GM12878 (cell line): ENCODE measurements at regions not wholly inside any gene's neighbourhood (a gene's known extent, or its start where the extent isn't known, plus 50 kb on each side); places are given as distances from the start of the nearest gene placed in this dataset.

Experiments
- BACH1 ChIP-seq: fragments of 450-650 bp; IDR thresholded peaks from 2 replicates; pipeline ENCODE4 v1.6.1; 2017; ENCODE audit warnings: mild to moderate bottlenecking, borderline replicate concordance
- CREB1 ChIP-seq: IDR thresholded peaks from 2 replicates; pipeline ENCODE4 v1.6.1; 2012; ENCODE audit warnings: low read depth, mild to moderate bottlenecking, inconsistent platforms
- CUX1 ChIP-seq: IDR thresholded peaks from 2 replicates; pipeline ENCODE4 v1.6.1; 2012; ENCODE audit warnings: improper control_type of control experiment, low read depth, low read length; ENCODE audit not compliant: insufficient replicate concordance
- DPF2 ChIP-seq: fragments of 450-650 bp; IDR thresholded peaks from 2 replicates; pipeline ENCODE4 v1.6.1; 2017; ENCODE audit warnings: mild to moderate bottlenecking
- FOS ChIP-seq: IDR thresholded peaks from 3 replicates; pipeline ENCODE4 v1.6.1; 2011; ENCODE audit warnings: borderline replicate concordance; ENCODE audit not compliant: insufficient read length; ENCODE audit errors: extremely low read depth
- GATAD2B ChIP-seq: fragments of 450-650 bp; conservative IDR thresholded peaks from 2 replicates; pipeline ENCODE4 v1.6.1; 2017; ENCODE audit warnings: low read depth, mild to moderate bottlenecking, moderate library complexity
- IKZF2 ChIP-seq, 2 experiments: fragments of 450-650 bp; IDR thresholded peaks; 2 replicates each; pipeline ENCODE4 v1.6.1; 2017; ENCODE audit warnings: mild to moderate bottlenecking in 2 of 2, moderate library complexity in 2 of 2
- JUNB ChIP-seq: IDR thresholded peaks from 2 replicates; pipeline ENCODE4 v1.6.1; 2016; ENCODE audit warnings: antibody characterized with exemption, mild to moderate bottlenecking
- MTA2 ChIP-seq: fragments of 450-650 bp; IDR thresholded peaks from 2 replicates; pipeline ENCODE4 v1.6.1; 2016; ENCODE audit warnings: low read depth, mild to moderate bottlenecking, moderate library complexity
- NFYA ChIP-seq: IDR thresholded peaks from 2 replicates; pipeline ENCODE4 v1.6.1; 2011; ENCODE audit warnings: low read depth, mild to moderate bottlenecking, low read length, improper control_type of control experiment, borderline replicate concordance
- PKNOX1 ChIP-seq: fragments of 450-650 bp; IDR thresholded peaks from 2 replicates; pipeline ENCODE4 v1.6.1; 2016; ENCODE audit warnings: mild to moderate bottlenecking
- POU2F2 ChIP-seq: IDR thresholded peaks from 3 replicates; pipeline ENCODE4 v1.6.1; 2011; ENCODE audit warnings: low read depth, mild to moderate bottlenecking, low read length, borderline replicate concordance
- RAD51 ChIP-seq: fragments of 450-650 bp; IDR thresholded peaks from 2 replicates; pipeline ENCODE4 v1.6.1; 2016; ENCODE audit warnings: moderate library complexity, mild to moderate bottlenecking, inconsistent platforms
- RUNX3 ChIP-seq: IDR thresholded peaks from 2 replicates; pipeline ENCODE4 v1.6.1; 2012; ENCODE audit warnings: low read length, inconsistent platforms
- SMAD1 ChIP-seq: fragments of 450-650 bp; IDR thresholded peaks from 2 replicates; pipeline ENCODE4 v1.6.1; 2018; ENCODE audit warnings: mild to moderate bottlenecking, low read depth; ENCODE audit not compliant: partially characterized antibody
- SMAD5 ChIP-seq: IDR thresholded peaks from 2 replicates; pipeline ENCODE4 v1.6.1; 2016; ENCODE audit warnings: antibody characterized with exemption, low read depth
- TBL1XR1 ChIP-seq: IDR thresholded peaks from 2 replicates; pipeline ENCODE4 v1.6.1; 2012; ENCODE audit warnings: low read depth, low read length, improper control_type of control experiment
- ZNF24 ChIP-seq: fragments of 450-650 bp; IDR thresholded peaks from 2 replicates; pipeline ENCODE4 v1.6.1; 2017; ENCODE audit warnings: antibody characterized with exemption, mild to moderate bottlenecking
- ZNF622 ChIP-seq: fragments of 450-650 bp; IDR thresholded peaks from 2 replicates; pipeline ENCODE4 v1.6.1; 2017; ENCODE audit warnings: mild to moderate bottlenecking, inconsistent platforms
- TF ChIP-seq, protein P1 (sequence below): IDR thresholded peaks from 2 replicates; pipeline ENCODE4 v1.6.1; 2011; ENCODE audit warnings: borderline replicate concordance, low read depth, mild to moderate bottlenecking, moderate library complexity, mixed read lengths, low read length; ENCODE audit not compliant: insufficient read depth; ENCODE audit errors: extremely low read length
- TF ChIP-seq, protein P2 (sequence below): fragments of 450-650 bp; IDR thresholded peaks from 2 replicates; pipeline ENCODE4 v1.6.1; 2017; ENCODE audit warnings: low read depth, mild to moderate bottlenecking, moderate library complexity
- TF ChIP-seq, protein P3 (sequence below): fragments of 450-650 bp; IDR thresholded peaks from 2 replicates; pipeline ENCODE4 v1.6.1; 2017; ENCODE audit warnings: mild to moderate bottlenecking

- peak; percentile 60 for TF ChIP-seq CUX1
- TF ChIP-seq PKNOX1: peak; percentile 13; the same call in 1 of the 2 replicates
- TF ChIP-seq RAD51: peak; percentile 89
- no peak for TF ChIP-seq ZNF24
- TF ChIP-seq MTA2: peak; percentile 79
- TF ChIP-seq, protein P1, sequence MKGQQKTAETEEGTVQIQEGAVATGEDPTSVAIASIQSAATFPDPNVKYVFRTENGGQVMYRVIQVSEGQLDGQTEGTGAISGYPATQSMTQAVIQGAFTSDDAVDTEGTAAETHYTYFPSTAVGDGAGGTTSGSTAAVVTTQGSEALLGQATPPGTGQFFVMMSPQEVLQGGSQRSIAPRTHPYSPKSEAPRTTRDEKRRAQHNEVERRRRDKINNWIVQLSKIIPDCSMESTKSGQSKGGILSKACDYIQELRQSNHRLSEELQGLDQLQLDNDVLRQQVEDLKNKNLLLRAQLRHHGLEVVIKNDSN: no peak
- TF ChIP-seq NFYA: no peak
- peak; percentile 62 for TF ChIP-seq GATAD2B
- TF ChIP-seq, protein P2, sequence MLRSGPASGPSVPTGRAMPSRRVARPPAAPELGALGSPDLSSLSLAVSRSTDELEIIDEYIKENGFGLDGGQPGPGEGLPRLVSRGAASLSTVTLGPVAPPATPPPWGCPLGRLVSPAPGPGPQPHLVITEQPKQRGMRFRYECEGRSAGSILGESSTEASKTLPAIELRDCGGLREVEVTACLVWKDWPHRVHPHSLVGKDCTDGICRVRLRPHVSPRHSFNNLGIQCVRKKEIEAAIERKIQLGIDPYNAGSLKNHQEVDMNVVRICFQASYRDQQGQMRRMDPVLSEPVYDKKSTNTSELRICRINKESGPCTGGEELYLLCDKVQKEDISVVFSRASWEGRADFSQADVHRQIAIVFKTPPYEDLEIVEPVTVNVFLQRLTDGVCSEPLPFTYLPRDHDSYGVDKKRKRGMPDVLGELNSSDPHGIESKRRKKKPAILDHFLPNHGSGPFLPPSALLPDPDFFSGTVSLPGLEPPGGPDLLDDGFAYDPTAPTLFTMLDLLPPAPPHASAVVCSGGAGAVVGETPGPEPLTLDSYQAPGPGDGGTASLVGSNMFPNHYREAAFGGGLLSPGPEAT: peak; percentile 75; the same call in 1 of the 2 replicates
- TF ChIP-seq SMAD1: peak; percentile 74
- peak; percentile 91 to 95 for TF ChIP-seq IKZF2 (IDR thresholded peaks at IDR 0.05)
- no peak for TF ChIP-seq ZNF622
- TF ChIP-seq RUNX3: peak; percentile 73
- no peak for TF ChIP-seq TBL1XR1
- no peak for TF ChIP-seq CREB1
- no peak for TF ChIP-seq SMAD5
- TF ChIP-seq, protein P3, sequence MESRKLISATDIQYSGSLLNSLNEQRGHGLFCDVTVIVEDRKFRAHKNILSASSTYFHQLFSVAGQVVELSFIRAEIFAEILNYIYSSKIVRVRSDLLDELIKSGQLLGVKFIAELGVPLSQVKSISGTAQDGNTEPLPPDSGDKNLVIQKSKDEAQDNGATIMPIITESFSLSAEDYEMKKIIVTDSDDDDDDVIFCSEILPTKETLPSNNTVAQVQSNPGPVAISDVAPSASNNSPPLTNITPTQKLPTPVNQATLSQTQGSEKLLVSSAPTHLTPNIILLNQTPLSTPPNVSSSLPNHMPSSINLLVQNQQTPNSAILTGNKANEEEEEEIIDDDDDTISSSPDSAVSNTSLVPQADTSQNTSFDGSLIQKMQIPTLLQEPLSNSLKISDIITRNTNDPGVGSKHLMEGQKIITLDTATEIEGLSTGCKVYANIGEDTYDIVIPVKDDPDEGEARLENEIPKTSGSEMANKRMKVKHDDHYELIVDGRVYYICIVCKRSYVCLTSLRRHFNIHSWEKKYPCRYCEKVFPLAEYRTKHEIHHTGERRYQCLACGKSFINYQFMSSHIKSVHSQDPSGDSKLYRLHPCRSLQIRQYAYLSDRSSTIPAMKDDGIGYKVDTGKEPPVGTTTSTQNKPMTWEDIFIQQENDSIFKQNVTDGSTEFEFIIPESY: no peak
- no peak for TF ChIP-seq POU2F2
- TF ChIP-seq BACH1: no peak; the same call in 1 of the 2 replicates
- no peak; the same call in 1 of the 2 replicates for TF ChIP-seq DPF2
- TF ChIP-seq JUNB: peak; percentile 28; the same call in 1 of the 2 replicates
- TF ChIP-seq FOS: no peak
Observed at GRCh38 chr15:96038650-96039049, 291.9 kb upstream of the NR2F2 start (continued).
